ENCODE measurements at regions not wholly inside any gene's neighbourhood (a gene's known extent, or its start where the extent isn't known, plus 50 kb on each side); places are given as distances from the start of the nearest gene placed in this dataset.
"Not testable (repeated sequence)": the region's sequence is repeated elsewhere in the genome, so short reads cannot be mapped to it uniquely, and the experiment has no call there.

- in situ Hi-C loops (cut with HindIII; ENCODE audit: low sequenced_read_pairs), result not testable (repeated sequence)
Measured at GRCh38 chr2:207344596-207345394, 179.0 kb upstream of the KLF7 start.

GRCh38 chr2:207351171-207351570 is 178.6 kb upstream of the CREB1 start:
- in situ Hi-C loops (cut with HindIII; ENCODE audit: low sequenced_read_pairs), result no loop called here

- in situ Hi-C loops (cut with HindIII; ENCODE audit: low sequenced_read_pairs), result no loop called here
Measured at GRCh38 chr2:207352978-207353671, 176.6 kb upstream of the CREB1 start.

- in situ Hi-C loops (cut with HindIII; ENCODE audit: low sequenced_read_pairs), result no loop called here
Measured at GRCh38 chr2:207353836-207354235, 175.9 kb upstream of the CREB1 start.

GRCh38 chr2:207354462-207354861 is 175.3 kb upstream of the CREB1 start:
- in situ Hi-C loops (cut with HindIII; ENCODE audit: low sequenced_read_pairs), result no loop called here

- in situ Hi-C loops (cut with HindIII; ENCODE audit: low sequenced_read_pairs), result no loop called here
Measured at GRCh38 chr2:207356567-207356966, 173.2 kb upstream of the CREB1 start.

GRCh38 chr2:207357216-207357615 is 172.5 kb upstream of the CREB1 start:
- in situ Hi-C loops (cut with HindIII; ENCODE audit: low sequenced_read_pairs), result no loop called here

- in situ Hi-C loops (cut with HindIII; ENCODE audit: low sequenced_read_pairs), result no loop called here
Measured at GRCh38 chr2:207362716-207363115, 167.0 kb upstream of the CREB1 start.

GRCh38 chr2:207363761-207364290 is 165.9 kb upstream of the CREB1 start:
- in situ Hi-C loops (cut with HindIII; ENCODE audit: low sequenced_read_pairs), result no loop called here

GRCh38 chr2:207370646-207371045 is 159.1 kb upstream of the CREB1 start:
- in situ Hi-C loops (cut with HindIII; ENCODE audit: low sequenced_read_pairs), result no loop called here

- in situ Hi-C loops (cut with HindIII; ENCODE audit: low sequenced_read_pairs), result no loop called here
Measured at GRCh38 chr2:207371877-207372276, 157.9 kb upstream of the CREB1 start.

GRCh38 chr2:207372483-207372882 is 157.3 kb upstream of the CREB1 start:
- in situ Hi-C loops (cut with HindIII; ENCODE audit: low sequenced_read_pairs), result no loop called here

GRCh38 chr2:207375207-207375875 is 154.4 kb upstream of the CREB1 start:
- in situ Hi-C loops (cut with HindIII; ENCODE audit: low sequenced_read_pairs), result no loop called here

- in situ Hi-C loops (cut with HindIII; ENCODE audit: low sequenced_read_pairs), result not testable (repeated sequence)
Measured at GRCh38 chr2:207378620-207379019, 151.1 kb upstream of the CREB1 start.

GRCh38 chr2:207385076-207385475 is 144.7 kb upstream of the CREB1 start:
- in situ Hi-C loops (cut with HindIII; ENCODE audit: low sequenced_read_pairs), result no loop called here

- in situ Hi-C loops (cut with HindIII; ENCODE audit: low sequenced_read_pairs), result no loop called here
Measured at GRCh38 chr2:207385903-207386302, 143.9 kb upstream of the CREB1 start.

GRCh38 chr2:207387001-207387571 is 142.7 kb upstream of the CREB1 start:
- in situ Hi-C loops (cut with HindIII; ENCODE audit: low sequenced_read_pairs), result no loop called here

GRCh38 chr2:207390302-207391095 is 139.3 kb upstream of the CREB1 start:
- in situ Hi-C loops (cut with HindIII; ENCODE audit: low sequenced_read_pairs), result no loop called here

GRCh38 chr2:207394203-207394781 is 135.5 kb upstream of the CREB1 start:
- in situ Hi-C loops (cut with HindIII; ENCODE audit: low sequenced_read_pairs), result no loop called here
